H54 (cell line): ENCODE measurements at regions not wholly inside any gene's neighbourhood (a gene's known extent, or its start where the extent isn't known, plus 50 kb on each side); places are given as distances from the start of the nearest gene placed in this dataset.

Experiments
- DNase-seq: peaks from one replicate; pipeline ENCODE4 v3.0.0; 2011; ENCODE audit warnings: low spot score, mixed read lengths; ENCODE audit not compliant: insufficient read length
- FAIRE-seq: peaks from 3 replicates; lab custom pipeline; 2011; peaks lifted over from hg19 to GRCh38; lab: Jason Lieb, UNC
- POLR2A ChIP-seq: IDR thresholded peaks from 2 replicates; pipeline ENCODE4 v1.6.1; 2011; ENCODE audit warnings: low read depth, mild to moderate bottlenecking, low read length

DNA sequence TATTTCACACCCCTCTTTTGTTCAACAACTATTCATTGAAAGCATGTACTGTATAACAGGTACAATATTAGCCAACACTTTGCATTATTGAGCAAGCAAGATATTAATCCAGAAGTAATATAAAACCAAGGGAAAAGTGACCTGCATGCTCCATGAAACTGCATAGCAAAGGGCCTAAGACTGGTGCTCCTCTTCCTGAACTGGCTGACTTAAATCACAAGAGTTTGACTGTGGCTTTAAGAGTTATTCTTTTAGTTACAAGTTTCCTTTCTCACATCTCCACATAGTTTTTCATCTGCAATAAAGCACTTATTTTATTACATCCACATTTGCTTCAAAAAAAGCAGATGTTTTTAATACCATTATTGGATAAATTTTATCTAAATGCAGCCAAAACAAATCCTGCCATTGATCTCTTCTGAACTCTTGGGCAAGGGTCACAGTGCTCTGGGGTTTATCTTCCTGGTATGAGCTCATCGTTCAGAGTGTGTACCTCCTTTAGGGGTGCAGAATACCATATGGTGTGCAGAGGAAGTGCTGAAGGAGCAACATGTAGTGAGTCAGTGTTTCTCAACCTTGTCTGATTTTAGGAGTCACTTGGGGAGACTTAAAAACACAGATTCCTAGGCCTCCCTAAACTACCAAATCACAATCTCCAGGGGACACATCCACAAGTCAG is 1225.9 kb upstream of the MAP3K7 start:
- FAIRE-seq (no peak), DNase-seq (no peak)
- no peak for TF ChIP-seq POLR2A

DNA sequence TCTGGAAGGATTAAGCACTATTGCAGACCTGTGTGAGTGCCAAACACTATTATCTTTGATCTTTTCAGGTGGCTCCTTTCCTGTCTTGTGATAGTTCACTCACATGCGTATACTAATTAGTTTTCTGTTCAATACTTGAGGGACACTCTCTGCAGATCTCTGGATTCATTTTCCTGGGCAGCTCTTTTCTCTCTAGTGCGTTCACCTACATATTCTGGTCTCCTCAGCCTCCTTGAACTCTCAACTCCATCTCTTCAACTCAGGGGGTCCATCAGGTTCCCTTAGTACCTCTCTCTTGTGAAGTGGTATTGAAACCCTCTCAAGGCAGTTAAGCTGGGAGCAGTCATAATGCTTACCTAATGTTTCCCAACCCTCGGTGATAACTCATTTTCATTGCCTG is 1218.1 kb upstream of the MAP3K7 start:
- TF ChIP-seq POLR2A, result no peak
- FAIRE-seq (no peak), DNase-seq (no peak)

DNA sequence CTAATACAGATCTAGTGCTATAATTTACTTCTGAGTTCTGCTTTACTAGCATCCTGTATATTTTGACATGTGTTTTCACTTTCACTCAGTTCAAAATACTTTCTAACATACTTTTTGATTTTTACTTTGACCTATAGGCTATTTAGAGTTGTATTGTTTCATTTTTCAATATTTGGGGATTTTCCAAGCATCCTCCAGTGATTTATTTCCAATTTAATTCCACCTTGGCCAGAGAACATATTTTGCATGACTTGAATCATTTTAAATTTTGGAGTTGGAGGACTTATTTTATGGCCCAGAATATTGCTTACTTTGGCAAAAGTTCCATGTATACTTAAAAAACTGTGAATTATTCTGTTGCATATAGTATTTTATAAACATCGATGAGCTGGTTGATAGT is 1215.6 kb upstream of the MAP3K7 start:
- DNase-seq (no peak), FAIRE-seq (no peak)
- TF ChIP-seq POLR2A, result no peak

DNA sequence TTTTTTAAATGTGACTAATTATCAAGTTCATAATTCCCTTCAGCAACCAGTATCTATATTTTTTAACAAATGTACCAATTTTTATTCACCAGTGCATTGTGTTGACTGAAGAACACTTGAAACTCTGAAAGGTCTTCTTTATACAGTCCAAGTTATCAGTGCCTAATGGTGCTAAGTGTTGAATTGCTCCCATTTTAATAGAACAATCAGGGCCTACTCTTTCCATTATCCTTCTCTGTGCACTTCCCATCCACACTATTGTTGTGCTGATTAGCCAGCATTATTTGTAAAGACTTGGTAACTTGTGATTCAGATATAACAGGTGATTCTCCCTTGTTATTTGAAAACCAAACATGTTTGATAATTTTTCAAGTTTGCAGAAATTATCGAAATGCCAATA is 1209.7 kb upstream of the MAP3K7 start:
- no peak for TF ChIP-seq POLR2A
- FAIRE-seq, result no peak
- no peak for DNase-seq

DNA sequence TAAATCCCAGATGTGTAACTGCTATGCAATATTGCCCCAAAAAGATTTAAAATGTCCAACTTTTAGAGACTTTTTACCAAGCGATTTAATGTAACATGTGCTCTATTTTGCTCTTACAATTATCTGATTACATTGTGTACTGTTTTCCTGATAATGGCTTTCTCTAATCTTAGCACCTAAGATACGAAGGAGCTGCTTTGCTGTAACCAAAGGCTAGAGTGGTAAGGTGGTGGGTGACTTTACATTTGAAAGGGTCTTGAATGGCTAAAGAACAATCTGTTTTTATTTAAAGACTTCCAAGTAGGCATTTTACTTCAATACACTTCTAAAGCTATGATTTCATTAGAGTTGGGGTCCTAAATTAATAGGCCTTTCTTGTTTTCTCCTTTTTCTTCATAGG is 1201.6 kb upstream of the MAP3K7 start:
- no peak for DNase-seq
- FAIRE-seq, result no peak
- TF ChIP-seq POLR2A, result no peak

DNA sequence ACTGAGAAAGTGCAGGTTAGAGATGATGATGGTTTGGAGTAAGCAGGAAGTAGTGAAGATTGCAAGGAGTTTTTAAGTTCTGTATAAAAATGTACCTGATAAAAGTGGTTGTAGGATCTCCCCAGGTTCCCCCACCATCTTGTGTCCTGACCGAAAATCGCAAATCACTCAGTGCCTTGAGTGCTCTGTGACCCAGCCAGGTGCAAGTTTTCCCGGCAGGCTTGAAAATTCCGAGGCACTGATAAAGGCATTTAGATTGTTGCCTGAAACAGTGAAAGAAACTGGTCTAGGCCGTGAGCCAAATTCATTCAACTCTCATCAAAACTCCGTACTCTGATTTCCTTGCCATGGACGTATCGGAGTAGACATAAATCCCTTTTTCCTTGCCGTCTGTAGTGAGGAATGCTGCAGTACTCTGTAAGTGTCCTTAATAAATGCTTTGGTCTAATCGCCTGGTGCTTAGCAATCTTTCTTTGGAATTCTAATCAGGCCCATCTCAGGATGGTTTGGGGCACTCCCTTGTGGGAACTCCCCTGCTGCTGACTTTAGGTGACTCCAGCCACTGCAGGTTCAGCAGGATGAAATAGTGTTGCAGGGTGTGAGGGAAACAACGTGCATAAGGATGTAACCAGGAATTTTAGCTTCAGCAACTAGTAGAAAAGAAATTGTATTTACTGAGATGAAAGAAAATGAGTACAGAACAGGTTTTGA is 1199.8 kb upstream of the MAP3K7 start:
- no peak for TF ChIP-seq POLR2A
- no peak for FAIRE-seq
- no peak for DNase-seq

DNA sequence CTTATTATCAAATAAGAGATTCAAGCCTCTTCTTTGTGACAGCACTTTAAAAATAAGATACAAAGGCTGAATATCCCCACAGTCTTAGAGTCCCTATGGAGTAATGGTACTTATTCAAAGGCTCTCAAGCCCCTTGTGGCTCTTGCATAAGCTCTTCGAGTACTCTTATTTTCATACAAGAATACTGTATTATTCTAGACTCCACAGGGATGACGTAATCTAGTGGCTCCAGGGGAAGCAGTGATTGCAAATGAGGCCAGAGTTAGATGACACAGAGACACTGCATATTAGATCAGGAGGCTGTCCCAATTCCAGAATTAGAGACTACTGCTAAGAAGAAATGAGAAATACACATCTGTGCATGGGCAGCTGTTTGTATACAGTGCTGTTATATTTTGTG is 1195.9 kb upstream of the MAP3K7 start:
- DNase-seq, result no peak
- TF ChIP-seq POLR2A, result no peak
- no peak for FAIRE-seq

DNA sequence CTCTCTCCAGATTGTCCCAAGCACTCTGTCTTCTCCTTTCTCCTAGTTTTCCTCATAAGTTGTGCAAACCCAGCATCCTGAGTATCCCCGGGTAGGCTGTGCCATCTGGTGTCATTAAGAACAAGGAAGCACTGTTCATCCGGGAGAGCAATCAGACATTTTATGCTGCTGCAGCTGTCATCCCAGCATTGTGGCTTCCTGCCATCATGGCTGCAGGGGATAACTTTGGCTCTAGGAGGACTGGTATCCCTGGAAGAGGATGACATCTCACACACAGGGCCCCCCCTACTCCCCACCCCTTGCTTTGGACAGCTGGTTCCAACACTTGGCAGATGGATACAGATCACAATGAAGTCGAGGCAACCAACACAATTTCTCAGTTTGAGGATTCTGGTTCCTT is 1195.1 kb upstream of the MAP3K7 start:
- FAIRE-seq, result no peak
- DNase-seq, result no peak
- no peak for TF ChIP-seq POLR2A

DNA sequence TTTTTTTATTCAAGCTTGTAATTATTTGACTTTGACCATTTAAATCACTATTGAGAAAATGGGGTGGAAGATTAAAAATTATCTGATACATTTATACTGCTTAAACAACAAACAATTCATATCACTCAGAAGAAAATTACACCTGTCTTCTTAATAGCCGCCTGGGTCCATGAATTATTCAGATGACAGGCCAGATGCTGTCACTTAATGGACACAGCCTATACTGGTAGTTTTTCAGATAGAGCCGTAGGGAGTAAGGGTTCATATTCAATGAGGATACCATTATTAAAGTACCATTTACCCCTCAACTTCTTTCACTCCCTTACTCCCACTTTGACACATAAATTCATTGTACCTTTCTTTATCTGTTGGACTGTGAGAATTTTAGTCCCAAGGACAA is 1193.4 kb upstream of the MAP3K7 start:
- DNase-seq (no peak), FAIRE-seq (no peak)
- no peak for TF ChIP-seq POLR2A

DNA sequence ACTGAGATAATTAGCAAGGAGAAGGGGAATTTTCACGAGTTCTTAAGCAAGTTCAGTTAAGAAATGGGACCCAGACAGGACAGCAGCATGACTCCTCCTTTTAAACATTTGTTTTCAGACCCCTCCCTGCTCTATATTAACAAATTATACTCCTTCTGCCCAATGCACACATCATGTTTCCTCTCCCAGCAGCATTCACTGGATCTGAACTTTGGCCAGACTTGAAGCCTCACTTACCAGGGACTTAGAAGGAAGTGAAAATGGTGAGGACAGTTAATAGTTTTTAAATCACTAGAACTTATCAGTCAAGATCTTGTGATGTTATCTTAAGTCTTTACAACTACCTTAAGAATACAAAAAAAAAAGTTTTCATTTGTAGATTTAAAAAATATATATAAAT is 1174.7 kb upstream of the MAP3K7 start:
- no peak for TF ChIP-seq POLR2A
- FAIRE-seq (no peak), DNase-seq (no peak)

DNA sequence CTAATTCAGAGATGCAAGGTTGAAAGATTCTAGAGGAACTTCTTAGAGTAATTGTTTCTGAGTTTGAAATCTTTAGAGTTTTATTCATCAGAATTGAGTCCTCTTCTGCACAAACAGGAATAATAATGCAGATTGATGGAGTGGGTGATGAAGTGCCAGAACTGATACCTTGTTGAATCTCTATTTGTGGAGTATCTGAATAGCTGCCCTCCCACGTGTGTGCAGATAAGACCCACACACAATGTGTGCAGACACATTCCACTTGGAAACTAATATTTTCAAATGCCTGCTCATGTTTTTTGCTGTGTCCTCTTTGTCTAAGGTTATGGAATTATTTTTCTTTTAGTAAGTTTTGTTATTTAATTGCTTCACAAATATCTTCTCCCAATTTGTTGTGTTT is 1167.8 kb upstream of the MAP3K7 start:
- TF ChIP-seq POLR2A, result no peak
- no peak for FAIRE-seq
- DNase-seq, result no peak

DNA sequence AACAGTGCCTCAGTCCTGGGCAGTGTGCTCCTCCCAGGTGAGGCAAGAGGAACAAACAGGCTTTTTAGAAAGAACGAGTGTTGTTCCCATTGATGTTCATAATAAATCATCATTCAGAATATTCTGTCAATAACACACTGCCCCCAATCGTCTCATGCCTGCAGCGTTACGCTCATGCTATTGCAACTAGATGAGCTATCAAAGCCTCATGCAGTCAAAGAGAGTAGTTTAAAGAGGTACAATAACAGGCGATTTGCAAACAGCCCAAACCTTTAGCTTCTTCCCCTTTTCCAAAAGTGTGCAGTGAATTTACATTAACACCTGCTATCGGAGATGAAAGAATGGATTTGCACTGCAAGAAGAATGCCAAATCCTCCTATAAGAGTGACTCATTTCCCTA is 1164.7 kb upstream of the MAP3K7 start:
- TF ChIP-seq POLR2A, result no peak
- no peak for DNase-seq
- no peak for FAIRE-seq

DNA sequence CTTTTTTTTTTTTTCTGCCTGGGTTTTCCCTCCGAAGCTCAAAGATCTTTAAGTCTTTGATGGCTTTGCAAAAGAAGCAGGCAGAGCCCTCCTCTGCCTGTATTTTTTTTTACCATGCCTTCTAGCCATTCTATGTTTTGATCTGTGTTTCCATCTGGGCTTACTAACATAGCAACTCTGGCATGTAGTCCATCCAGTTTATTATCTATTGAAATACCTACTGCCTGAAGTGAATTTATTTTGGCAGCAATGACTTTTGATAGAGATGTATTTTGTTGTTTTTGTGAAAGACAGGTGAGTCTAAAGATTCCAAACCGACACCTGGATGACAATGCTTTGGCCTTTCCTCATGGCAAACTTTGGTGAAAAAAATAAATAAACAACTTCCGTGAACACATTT is 1157.7 kb upstream of the MAP3K7 start:
- TF ChIP-seq POLR2A, result no peak
- no peak for DNase-seq
- no peak for FAIRE-seq

DNA sequence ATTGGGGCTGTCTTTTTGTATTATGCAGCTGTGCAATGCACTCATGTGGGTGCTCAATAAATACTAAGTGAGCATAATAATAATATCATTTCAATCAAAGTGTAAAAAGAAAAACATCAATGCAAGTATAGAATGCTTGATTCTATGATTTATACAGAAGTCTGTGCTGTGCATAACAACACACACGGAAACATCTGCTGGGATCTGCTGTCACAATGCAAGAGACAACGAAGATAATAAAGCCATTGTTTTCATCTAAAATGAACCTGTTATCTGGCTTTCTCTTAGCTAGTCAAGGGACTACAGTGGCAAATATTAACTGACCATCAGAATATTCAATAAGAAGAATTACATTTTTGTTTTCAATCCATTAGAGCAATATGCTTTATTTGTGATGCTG is 1156.9 kb upstream of the MAP3K7 start:
- TF ChIP-seq POLR2A, result no peak
- DNase-seq (no peak), FAIRE-seq (no peak)

DNA sequence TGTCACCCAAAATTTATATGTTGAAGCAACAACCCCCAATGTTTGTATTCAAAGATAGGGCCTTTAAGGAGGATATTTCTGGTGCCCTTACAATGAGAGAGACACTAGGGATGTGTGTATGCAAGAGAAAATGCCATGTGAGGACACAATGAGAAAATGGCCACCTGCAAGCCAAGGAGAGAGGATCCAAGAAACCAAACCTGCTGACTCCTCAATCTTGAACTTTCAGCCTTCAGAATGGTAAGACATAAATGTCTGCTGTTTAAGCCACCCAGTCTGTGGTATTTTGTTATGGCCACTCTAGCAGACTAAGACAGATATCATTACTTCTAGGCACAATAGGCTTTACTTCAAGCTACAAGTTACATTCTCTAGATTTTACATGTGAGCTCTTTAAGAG is 1145.1 kb upstream of the MAP3K7 start:
- no peak for TF ChIP-seq POLR2A
- no peak for FAIRE-seq
- DNase-seq, result no peak
